ENCODE measurements at regions not wholly inside any gene's neighbourhood (a gene's known extent, or its start where the extent isn't known, plus 50 kb on each side); places are given as distances from the start of the nearest gene placed in this dataset.
"Not testable (repeated sequence)": the region's sequence is repeated elsewhere in the genome, so short reads cannot be mapped to it uniquely, and the experiment has no call there.

DNA sequence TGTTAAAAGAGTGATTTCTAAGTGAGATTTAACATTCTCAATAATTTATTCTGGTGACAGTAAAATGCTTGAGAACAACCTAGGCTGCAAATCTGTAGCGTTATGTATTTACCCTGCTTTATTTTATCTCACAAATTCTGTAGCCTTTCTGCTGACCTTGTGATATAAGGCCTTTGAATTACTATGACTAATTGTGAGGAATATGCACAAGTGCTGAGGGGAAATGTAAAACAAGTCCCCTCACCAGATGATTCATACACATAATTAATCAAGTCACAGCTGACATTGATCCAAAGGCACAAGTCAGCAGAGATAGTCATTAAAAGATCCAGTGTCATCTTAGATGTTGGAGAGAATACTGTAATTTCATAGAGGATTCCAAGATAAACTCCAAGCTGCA, 992.7 kb upstream of the USP15 start:
- no peak overlapping the region for H3K4me3 ChIP-seq (ENCODE audit: low read depth, poor library complexity, severe bottlenecking)
- intact Hi-C loops (cut with DNase I; ENCODE audit: low total_unique reads): no loop called here
- WGBS, 2 donors: 62 to 64% methylated on average over 1 of the region's 1 CpG
- TF ChIP-seq POLR2A (IDR thresholded peaks at IDR 0.05) (no peak), CTCF (IDR thresholded peaks at IDR 0.05) (no peak)
- DNase-seq (ENCODE audit: low spot score in 2 of 2): no peak

- TF ChIP-seq POLR2A (IDR thresholded peaks at IDR 0.05) (no peak), CTCF (IDR thresholded peaks at IDR 0.05) (no peak)
- no peak for DNase-seq (ENCODE audit: low spot score in 2 of 2)
- intact Hi-C loops (cut with DNase I; ENCODE audit: low total_unique reads): no loop called here
- no peak overlapping the region for H3K4me3 ChIP-seq (ENCODE audit: low read depth, poor library complexity, severe bottlenecking)
Observed at GRCh38 chr12:61272441-61272840, 987.8 kb upstream of the USP15 start.

DNA sequence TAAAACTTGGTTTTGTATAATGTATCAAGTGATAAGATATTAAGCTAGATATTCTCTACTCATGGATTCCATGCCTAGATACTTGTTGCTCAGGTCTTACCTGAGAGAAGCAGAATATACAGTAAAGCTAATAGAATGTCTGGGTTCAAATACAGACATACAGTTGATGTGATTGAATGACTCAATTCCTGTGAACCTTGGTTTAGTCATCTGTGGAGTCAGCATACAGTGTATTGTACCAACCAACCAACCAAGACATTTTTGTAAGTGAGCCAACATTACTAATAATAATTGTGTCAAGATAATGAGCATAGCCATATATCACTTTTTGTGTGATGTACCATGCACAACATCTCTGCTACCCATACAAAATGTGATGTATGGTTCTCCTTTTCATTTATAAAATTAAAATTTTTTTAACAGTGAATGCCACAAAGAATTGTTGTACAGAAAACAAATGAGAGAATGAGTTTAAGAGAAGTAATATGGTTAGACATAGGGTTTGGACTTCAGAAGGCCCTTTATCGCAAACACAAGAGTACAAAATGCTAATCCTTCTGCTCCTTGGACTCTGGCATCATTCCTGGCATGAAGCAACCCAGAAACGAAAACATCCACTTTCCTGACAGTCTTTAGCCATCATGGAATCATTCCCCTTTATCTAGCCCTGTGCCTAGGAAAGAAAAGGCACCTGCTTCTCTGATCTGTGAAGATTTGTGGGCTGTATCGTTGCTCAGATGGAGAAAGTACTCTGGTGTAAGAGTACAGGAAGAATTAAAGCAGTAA, 977.2 kb upstream of the USP15 start:
- TF ChIP-seq CTCF (IDR thresholded peaks at IDR 0.05) (no peak), POLR2A (IDR thresholded peaks at IDR 0.05) (no peak)
- WGBS, 2 donors: 64 to 69% methylated on average over 3 of the region's 3 CpGs
- intact Hi-C loops (cut with DNase I; ENCODE audit: low total_unique reads): no loop called here
- no peak for DNase-seq (ENCODE audit: low spot score in 2 of 2)
- no peak overlapping the region for H3K4me3 ChIP-seq (ENCODE audit: low read depth, poor library complexity, severe bottlenecking)

- WGBS, 2 donors: 86 to 87% methylated on average over 2 of the region's 2 CpGs
- intact Hi-C loops (cut with DNase I; ENCODE audit: low total_unique reads): no loop called here
- no peak for DNase-seq (ENCODE audit: low spot score in 2 of 2)
- no peak overlapping the region for H3K4me3 ChIP-seq (ENCODE audit: low read depth, poor library complexity, severe bottlenecking)
- TF ChIP-seq CTCF (IDR thresholded peaks at IDR 0.05) (no peak), POLR2A (IDR thresholded peaks at IDR 0.05) (no peak)
Observed at GRCh38 chr12:61290473-61290872, 969.7 kb upstream of the USP15 start.

DNA sequence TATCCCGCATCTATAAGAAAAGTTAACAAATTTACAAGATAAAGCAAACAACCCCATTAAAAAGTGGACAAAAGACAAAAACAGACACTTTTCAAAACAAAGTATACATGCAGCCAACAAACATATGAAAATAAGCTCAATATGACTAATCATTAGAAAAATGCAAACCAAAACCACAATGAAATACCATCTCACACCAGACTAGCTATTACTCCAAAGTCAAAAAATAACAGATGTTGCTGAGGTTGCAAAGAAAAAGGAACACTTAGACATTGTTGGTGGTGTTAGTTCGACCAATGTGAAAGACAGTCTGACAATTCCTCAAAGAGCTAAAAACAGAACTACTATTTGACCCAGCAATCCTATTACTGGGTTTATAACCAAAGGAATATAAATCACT, 968.6 kb upstream of the USP15 start:
- 72 to 78% methylated on average over 2 of the region's 2 CpGs for WGBS, 2 donors
- no peak for DNase-seq (ENCODE audit: low spot score in 2 of 2)
- H3K4me3 ChIP-seq (ENCODE audit: low read depth, poor library complexity, severe bottlenecking): no peak overlapping the region
- TF ChIP-seq POLR2A (IDR thresholded peaks at IDR 0.05): no peak
- no peak for TF ChIP-seq CTCF (IDR thresholded peaks at IDR 0.05)
- intact Hi-C loops (cut with DNase I; ENCODE audit: low total_unique reads): no loop called here

DNA sequence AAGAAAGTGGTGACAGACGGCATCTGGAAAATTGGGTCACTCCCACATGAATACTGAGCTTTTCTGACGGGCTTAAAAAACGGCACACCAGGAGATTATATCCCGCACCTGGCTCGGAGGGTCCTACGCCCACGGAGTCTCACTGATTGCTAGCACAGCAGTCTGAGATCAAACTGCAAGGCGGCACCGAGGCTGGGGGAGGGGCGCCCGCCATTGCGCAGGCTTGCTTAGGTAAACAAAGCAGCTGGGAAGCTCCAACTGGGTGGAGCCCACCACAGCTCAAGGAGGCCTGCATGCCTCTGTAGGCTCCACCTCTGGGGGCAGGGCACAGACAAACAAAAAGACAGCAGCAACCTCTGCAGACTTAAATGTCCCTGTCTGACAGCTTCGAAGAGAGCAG, 966.2 kb upstream of the USP15 start:
- DNase-seq (ENCODE audit: low spot score in 2 of 2); H3K4me3 ChIP-seq (ENCODE audit: low read depth, poor library complexity, severe bottlenecking); intact Hi-C loops (cut with DNase I; ENCODE audit: low total_unique reads): not testable (repeated sequence)
- WGBS, 2 donors: 89 to 94% methylated on average over 12 to 13 of the region's 13 CpGs
